Peyer's patch (tissue), 4 donors: ENCODE measurements at regions not wholly inside any gene's neighbourhood (a gene's known extent, or its start where the extent isn't known, plus 50 kb on each side); places are given as distances from the start of the nearest gene placed in this dataset.

Source experiments
- POLR2A ChIP-seq, 2 donors: fragments of 450-650 bp; IDR thresholded peaks; one replicate each; pipeline ENCODE4 v1.5.1; 2017; ENCODE audit warnings: antibody characterized with exemption in 2 of 2, mild to moderate bottlenecking in 2 of 2, moderate library complexity in 2 of 2
- TF ChIP-seq, protein P1 (sequence below), 6 experiments: fragments of 450-650 bp in 4 of 6; fragments of 200-600 bp in 2 of 6; sonication (generic) in 1 of 6; IDR thresholded peaks; one replicate each; pipeline ENCODE4 v1.5.1; 2017 to 2019; ENCODE audit warnings: antibody characterized with exemption in 6 of 6, mild to moderate bottlenecking in 3 of 6, moderate library complexity in 1 of 6

DNA sequence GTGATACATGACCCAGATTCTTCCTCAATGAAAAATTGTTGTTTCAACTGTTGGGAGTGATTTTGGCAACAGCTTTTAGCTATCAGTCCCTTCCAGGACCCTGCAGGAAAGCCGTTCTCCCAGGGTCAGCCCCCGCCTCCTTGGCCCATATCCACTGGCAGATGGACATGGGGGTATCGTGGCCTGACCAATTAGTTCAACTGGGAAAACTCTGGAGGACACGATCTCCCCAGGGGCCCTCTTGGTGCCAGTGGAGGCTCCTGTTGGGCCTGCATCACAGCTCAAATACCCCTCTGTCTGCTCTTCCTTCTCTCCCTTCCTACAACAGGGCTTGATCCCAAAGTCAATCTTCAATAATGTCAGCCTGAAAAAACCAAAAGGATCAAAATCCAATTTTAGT is 272.5 kb upstream of the B3GAT1 start:
- TF ChIP-seq, protein P1, sequence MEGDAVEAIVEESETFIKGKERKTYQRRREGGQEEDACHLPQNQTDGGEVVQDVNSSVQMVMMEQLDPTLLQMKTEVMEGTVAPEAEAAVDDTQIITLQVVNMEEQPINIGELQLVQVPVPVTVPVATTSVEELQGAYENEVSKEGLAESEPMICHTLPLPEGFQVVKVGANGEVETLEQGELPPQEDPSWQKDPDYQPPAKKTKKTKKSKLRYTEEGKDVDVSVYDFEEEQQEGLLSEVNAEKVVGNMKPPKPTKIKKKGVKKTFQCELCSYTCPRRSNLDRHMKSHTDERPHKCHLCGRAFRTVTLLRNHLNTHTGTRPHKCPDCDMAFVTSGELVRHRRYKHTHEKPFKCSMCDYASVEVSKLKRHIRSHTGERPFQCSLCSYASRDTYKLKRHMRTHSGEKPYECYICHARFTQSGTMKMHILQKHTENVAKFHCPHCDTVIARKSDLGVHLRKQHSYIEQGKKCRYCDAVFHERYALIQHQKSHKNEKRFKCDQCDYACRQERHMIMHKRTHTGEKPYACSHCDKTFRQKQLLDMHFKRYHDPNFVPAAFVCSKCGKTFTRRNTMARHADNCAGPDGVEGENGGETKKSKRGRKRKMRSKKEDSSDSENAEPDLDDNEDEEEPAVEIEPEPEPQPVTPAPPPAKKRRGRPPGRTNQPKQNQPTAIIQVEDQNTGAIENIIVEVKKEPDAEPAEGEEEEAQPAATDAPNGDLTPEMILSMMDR (IDR thresholded peaks at IDR 0.05), result no peak
- no peak for TF ChIP-seq POLR2A (IDR thresholded peaks at IDR 0.05)
